GM19035 (cell line): ENCODE measurements at regions not wholly inside any gene's neighbourhood (a gene's known extent, or its start where the extent isn't known, plus 50 kb on each side); places are given as distances from the start of the nearest gene placed in this dataset.

Experiments
- ATAC-seq: cut with Tn5 transposase; IDR thresholded peaks from one replicate; pipeline ENCODE4 v1.9.1; 2021; ENCODE audit not compliant: unreplicated experiment

GRCh38 chr9:117549444-117549843 lies 134.6 kb upstream of the ASTN2 start:
- no peak for ATAC-seq

DNA sequence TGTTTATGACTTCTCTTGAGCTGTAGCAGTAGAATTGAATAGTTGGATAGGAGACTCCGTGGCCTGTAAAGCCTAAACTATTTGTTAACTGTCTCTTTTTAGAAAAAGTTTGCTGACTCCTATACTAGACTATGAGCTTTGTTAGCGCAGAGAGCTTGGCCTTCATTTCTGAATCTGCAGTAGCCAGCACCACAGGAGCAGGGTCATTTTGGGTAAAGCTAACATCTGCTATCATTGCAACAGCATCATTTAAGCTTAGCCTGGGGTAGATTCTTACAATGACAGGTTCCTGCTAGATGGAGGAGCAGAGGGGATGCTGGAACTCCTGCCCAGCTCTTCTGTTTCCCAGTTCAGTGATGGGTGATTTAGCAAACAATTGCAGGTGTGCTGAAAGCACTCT lies 133.7 kb upstream of the ASTN2 start:
- no peak for ATAC-seq

- no peak for ATAC-seq
Observed at GRCh38 chr9:117547904-117548303, 133.0 kb upstream of the ASTN2 start.

- no peak for ATAC-seq
Observed at GRCh38 chr9:117546894-117547678, 132.2 kb upstream of the ASTN2 start.

DNA sequence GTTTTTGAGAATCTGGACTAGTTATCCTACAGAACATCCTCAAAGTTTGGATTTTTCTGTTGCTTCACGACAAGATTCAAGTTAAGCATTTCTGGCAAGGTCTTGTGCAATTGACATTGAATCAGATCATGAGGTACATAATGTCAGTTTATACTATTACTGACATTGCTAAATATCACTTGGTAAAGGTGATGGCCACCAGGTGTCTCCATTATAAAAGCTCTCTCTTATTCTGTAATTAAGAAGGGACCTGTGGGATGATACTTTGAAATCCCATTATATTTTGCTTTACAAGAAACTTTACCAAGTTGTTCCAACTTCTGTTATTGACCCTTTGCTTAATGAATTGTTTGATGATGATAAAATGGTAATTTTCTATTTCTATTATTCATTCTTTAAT lies 131.0 kb upstream of the ASTN2 start:
- ATAC-seq: no peak

GRCh38 chr9:117543089-117543488 lies 128.2 kb upstream of the ASTN2 start:
- no peak for ATAC-seq

DNA sequence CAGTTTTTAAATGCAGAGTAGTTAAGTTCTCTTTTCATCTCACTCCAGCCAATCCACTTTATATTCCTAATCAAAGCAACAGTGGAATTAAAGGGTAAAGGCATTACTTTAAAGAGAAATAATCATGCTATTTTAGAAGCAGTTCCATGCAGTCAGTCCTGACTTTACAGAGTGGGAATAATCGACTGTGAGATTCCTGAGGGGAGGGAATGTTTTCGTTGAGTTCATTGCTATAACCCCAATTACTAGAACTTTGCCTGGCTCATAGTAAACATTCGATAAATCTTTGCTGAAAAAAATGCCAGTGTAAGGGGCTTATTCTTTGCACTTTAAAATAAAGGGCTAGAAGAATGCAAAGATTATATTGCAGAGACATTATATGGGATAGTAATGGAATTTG lies 127.2 kb upstream of the ASTN2 start:
- no peak for ATAC-seq

- no peak for ATAC-seq
Observed at GRCh38 chr9:117541181-117541580, 126.3 kb upstream of the ASTN2 start.

GRCh38 chr9:117535973-117536372 lies 121.1 kb upstream of the ASTN2 start:
- ATAC-seq: no peak

DNA sequence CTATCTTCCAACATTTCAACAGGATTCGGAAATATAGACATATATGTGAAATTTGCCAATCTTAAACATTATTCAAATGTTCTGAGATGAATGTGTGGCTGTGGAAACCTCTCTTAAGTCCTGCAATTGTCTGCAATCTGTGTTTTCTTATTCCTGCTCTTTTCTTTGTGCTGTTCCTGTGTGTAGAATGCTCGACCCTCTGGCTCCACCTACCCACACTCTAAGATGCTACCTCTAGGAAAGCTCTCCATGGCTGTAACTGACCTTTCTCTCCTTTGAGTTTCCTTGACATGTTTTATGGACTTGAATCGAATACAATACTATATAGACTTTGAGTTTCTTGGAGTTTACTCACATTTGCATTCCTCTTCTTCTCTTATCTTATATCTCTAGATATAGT lies 120.6 kb upstream of the ASTN2 start:
- no peak for ATAC-seq

GRCh38 chr9:117528225-117528624 lies 113.4 kb upstream of the ASTN2 start:
- no peak for ATAC-seq

DNA sequence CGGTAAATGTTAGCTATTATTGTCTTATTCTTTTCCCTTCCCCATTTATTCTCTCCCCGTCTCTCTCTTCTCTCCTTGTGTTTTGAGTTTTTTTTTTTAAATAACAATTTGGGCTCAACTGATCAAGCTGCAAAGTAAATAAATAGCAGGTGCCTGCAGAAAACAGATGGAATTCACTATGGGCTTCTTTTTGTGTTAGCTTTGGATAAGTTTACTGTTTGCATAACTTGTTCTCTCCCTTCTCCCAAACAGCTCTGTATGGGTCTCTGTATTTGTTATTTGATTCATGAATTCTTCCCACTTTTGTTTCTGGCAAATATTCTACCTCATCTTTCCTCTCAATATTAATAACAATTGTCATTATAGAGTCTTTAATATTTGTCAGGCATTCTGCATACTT lies 111.8 kb upstream of the ASTN2 start:
- ATAC-seq: no peak

DNA sequence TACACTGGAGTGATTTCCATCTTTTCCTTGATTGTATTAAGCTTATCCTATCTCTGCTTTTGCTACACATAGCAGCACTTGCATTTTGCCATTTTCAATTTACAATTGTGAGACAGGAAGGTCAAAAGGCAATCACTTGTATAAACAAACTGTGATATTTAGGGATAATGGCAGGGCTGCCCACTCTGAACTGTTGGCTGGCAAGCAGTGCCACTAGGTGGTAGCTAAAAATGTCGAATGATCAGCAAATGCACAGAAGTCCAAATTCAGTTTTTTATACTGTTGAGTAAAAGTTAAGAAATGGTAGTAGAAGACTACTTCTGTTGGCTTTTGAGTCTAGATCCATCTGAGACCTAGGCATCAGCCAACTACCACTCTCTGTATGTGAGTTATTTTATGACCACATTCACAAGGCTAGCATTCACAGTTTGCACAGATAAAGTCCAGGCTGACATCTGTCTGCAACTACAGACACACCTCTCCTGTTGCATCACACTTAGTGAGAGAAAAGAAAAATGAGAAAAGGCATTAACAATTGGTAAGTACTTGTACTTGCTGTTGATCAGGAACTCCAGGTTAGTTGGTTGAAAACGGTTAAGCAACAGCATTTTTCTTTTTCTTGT lies 108.8 kb upstream of the ASTN2 start:
- ATAC-seq: no peak

DNA sequence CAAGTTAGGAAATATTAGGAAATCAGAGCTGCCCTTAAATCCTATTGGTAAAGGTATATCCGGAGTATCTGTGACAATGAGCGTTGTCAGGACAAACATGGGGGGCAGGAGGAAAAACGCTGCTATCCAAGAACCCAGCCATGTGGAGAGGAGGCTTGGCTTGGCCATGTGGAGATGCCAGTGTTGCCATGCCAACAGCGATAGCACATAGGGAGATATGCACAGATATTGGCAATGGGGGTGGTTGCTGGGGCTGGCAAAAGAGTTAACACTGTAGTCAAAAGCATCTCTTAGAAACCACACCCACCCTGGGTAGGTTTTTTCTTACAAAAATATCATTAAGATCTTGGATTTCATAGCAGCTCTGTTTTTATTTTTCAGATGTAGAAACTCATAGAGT lies 106.4 kb upstream of the ASTN2 start:
- no peak for ATAC-seq

GRCh38 chr9:117516676-117517632 lies 102.1 kb upstream of the ASTN2 start:
- ATAC-seq: no peak

GRCh38 chr9:117511852-117512481 lies 97.1 kb upstream of the ASTN2 start:
- no peak for ATAC-seq

DNA sequence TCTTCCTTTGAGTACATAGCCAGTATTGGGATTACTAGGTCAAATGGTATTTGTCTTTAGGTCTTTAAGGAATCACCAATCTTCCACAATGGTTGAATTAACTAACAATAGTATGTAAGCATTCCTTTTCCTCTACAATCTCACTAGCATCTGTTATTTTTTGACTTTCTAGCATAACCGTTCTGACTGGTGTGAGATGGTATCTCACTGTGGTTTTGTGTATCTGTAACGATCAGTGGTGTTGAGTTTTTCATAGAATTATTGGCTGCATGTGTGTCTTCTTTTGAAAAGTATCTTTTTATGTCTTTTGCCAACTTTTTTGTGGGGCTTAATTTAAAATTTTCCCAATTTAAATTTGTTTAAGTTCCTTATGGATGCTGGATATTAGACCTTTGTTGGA lies 81.5 kb upstream of the ASTN2 start:
- no peak for ATAC-seq

DNA sequence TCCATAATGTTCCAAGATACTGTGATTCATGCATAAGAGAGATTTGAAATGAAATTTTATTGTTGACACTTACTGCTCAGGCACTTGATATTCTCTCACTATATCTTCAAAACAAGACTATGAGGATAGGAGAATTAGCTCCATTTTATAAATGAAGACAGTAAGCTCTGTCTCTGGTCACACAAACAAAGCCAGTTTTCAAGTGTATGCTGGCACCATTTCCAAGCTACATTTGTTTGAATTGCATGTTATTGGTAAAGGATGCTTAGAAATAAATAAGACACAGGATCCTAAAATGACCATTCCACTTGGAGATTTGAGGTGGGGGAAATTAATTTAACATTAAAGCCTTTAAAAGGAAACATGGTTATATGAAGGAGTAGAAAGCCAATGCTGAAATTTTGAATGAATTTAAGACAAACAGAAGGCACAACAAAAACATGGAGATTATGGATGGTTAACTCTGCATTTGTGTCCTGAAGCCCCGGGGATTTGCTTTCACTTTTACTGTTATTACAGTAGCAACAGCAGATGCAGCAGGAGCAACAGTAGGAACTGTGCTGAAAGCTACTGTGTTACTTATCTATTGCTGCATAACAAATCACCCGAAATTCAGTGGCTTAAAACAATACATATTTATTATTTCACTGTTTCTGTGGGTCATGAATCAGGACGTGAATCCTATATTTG lies 79.7 kb upstream of the ASTN2 start:
- no peak for ATAC-seq

- ATAC-seq: no peak
Observed at GRCh38 chr9:117492476-117492875, 77.6 kb upstream of the ASTN2 start.

DNA sequence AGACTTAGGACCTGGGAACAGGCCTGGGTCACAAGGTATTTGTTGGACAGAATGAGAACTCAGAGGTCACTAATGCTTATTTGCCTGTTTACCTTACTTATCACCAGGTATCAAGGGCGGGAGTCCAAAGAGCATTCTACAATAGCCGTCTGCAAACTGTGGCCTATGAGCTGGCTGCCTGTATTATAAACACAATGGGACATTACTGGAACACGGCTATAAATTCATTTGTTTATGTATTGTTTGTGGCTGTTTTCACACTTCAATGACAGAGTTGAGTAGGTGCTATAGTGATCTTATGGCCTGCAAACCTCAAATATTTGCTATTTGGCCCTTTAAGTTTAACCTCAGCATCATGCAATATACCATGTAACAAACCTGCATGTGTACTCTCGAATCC lies 76.6 kb upstream of the ASTN2 start:
- no peak for ATAC-seq

GRCh38 chr9:117490199-117490598 lies 75.3 kb upstream of the ASTN2 start:
- no peak for ATAC-seq
